ENCODE measurements at regions not wholly inside any gene's neighbourhood (a gene's known extent, or its start where the extent isn't known, plus 50 kb on each side); places are given as distances from the start of the nearest gene placed in this dataset.

- no peak for TF ChIP-seq SPI1 (IDR thresholded peaks at IDR 0.05; ENCODE audit: low read depth, low read length)
- no peak for TF ChIP-seq POLR2A (IDR thresholded peaks at IDR 0.05; ENCODE audit: low read depth, low read length)
These were observed 65.1 kb upstream of the SLC66A3 start for GRCh38 chr2:11090187-11090586.
